Dendritic cell treated with granulocyte-macrophage colony-stimulating factor and Interleukin-4, amounts not matched to agents 40 ng/mL and 50 ng/mL, for 4 days (primary cell): ENCODE measurements at regions not wholly inside any gene's neighbourhood (a gene's known extent, or its start where the extent isn't known, plus 50 kb on each side); places are given as distances from the start of the nearest gene placed in this dataset.
"Not testable (repeated sequence)": the region's sequence is repeated elsewhere in the genome, so short reads cannot be mapped to it uniquely, and the experiment has no call there.

ENCODE experiments used
- H3K27ac Mint-ChIP-seq: one replicate; pipeline ENCODE4 v1.8.0; 2022; ENCODE audit warnings: mild to moderate bottlenecking, mixed read lengths
- H3K27me3 Mint-ChIP-seq: one replicate; pipeline ENCODE4 v1.8.0; 2022; ENCODE audit warnings: mild to moderate bottlenecking, mixed read lengths
- H3K36me3 Mint-ChIP-seq: one replicate; pipeline ENCODE4 v1.8.0; 2022; ENCODE audit warnings: low read depth, mixed read lengths
- H3K4me1 Mint-ChIP-seq: one replicate; pipeline ENCODE4 v1.8.0; 2022; ENCODE audit warnings: low read depth, mixed read lengths
- H3K4me3 Mint-ChIP-seq: one replicate; pipeline ENCODE4 v1.8.0; 2022; ENCODE audit warnings: mild to moderate bottlenecking, moderate library complexity, mixed read lengths
- H3K9me3 Mint-ChIP-seq: one replicate; pipeline ENCODE4 v1.8.0; 2022; ENCODE audit warnings: mixed read lengths
- intact Hi-C: fragments of 100-400 bp; cut with micrococcal nuclease; formaldehyde crosslinking; loops from one replicate; pipeline ENCODE4 v1.15.0; 2022

GRCh38 chr6:121770943-121771342 lies 335.5 kb downstream of the GJA1 start:
- no peak overlapping the region for H3K27ac Mint-ChIP-seq
- H3K4me1 Mint-ChIP-seq, result no peaks in the 10 kb centered on the region
- intact Hi-C loops, result no loop called here
- H3K4me3 Mint-ChIP-seq, result no peak overlapping the region
- no peaks in the 10 kb centered on the region for H3K36me3 Mint-ChIP-seq
- peaks cover 9% of the 10 kb centered on the region for H3K9me3 Mint-ChIP-seq
- H3K27me3 Mint-ChIP-seq, result no peaks in the 10 kb centered on the region

DNA sequence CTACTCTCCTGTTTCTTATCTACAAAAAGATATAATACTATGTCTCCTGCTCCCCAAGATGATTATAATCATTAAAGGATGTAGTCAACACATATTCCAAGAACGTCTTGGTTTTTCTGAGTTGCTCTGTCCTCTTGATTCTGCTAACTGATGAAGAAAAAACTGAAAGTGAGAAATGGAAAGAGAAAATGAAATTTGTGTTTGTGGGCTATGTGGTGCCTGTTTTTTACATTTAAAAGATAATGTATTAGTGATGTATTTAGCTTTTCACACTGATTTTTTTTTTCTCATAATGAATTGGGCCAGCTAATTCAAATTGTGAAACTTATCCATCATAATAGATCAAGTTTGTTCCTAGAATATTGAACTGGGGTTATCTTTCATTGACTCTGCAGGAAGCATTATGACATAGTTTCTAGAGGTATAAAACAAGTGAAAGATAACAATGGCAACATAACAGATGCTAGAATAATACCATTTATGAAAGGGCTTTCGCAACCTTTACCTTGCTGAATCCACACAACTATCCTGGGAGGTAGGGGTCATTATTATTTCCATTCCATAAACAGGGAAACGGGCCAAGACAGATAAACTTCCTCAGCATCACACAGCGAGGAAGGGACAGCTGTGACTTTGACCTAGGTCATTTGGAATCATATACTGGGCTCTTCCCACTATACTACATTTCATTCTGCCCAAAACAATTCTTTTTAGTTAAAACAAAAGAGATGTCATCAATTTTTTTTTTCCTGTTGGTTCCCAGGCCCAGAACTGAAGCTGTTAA lies 336.7 kb downstream of the GJA1 start:
- Mint-ChIP-seq H3K4me1 (no peaks in the 10 kb centered on the region), H3K27ac (no peak overlapping the region), H3K4me3 (no peak overlapping the region), H3K27me3 (no peaks in the 10 kb centered on the region), H3K36me3 (no peaks in the 10 kb centered on the region), H3K9me3 (peaks cover 9% of the 10 kb centered on the region)
- intact Hi-C loops, result no loop called here

GRCh38 chr6:121776054-121776453 lies 340.6 kb downstream of the GJA1 start:
- Mint-ChIP-seq H3K36me3 (no peaks in the 10 kb centered on the region), H3K4me3 (no peak overlapping the region), H3K4me1 (no peaks in the 10 kb centered on the region), H3K27ac (no peak overlapping the region), H3K27me3 (no peaks in the 10 kb centered on the region), H3K9me3 (peaks cover 9% of the 10 kb centered on the region)
- intact Hi-C loops, result no loop called here

DNA sequence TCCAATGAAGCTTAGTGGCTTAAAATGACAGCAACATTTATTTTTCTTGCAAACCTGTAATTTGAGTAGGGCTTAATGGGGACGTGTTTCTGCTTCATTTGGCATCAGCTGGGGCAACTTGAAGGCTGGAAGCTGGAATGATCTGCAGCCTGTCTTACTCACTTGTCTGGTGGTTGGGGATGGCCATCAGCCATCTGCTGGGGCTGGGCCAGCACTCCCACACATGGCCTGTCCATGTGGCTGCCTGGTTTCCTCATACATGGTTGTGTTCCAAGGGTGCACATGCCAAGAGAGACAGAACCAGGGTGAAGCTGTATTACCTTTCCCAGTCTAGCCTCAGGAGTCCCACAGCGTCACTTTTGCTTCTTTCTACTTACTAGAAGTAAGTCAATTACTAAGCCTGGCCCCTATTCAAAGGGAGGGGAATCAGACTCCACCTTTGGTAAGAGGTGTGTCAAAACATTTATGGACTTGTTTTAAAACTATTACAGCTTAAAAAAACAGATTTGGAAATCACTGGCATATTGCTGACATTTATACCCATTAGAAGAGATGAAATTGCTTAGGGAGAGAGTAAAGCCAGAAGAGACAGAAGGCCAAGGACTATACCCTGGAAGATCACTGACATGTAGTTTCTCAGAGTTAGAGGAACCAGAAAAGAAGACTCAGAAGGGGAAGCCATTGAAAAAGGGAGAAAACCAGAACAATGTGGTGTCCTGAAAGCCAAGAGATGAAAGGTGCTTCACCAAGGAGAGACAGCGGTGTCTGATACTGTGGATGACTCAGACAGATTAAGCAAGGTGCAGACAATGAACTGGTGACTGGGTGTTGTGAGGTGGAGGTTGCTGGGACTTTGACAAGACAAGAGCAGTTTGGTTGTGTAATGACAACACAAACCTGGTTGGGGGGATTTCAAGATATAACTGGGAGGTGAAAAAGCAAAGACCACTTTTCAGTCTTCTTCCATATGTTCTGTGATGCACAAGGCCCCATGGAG lies 345.2 kb downstream of the GJA1 start:
- no peaks in the 10 kb centered on the region for H3K36me3 Mint-ChIP-seq
- H3K27me3 Mint-ChIP-seq, result no peaks in the 10 kb centered on the region
- no peaks in the 10 kb centered on the region for H3K4me1 Mint-ChIP-seq
- H3K9me3 Mint-ChIP-seq, result no peaks in the 10 kb centered on the region
- H3K27ac Mint-ChIP-seq, result no peak overlapping the region
- intact Hi-C loops, result no loop called here
- H3K4me3 Mint-ChIP-seq, result no peak overlapping the region

DNA sequence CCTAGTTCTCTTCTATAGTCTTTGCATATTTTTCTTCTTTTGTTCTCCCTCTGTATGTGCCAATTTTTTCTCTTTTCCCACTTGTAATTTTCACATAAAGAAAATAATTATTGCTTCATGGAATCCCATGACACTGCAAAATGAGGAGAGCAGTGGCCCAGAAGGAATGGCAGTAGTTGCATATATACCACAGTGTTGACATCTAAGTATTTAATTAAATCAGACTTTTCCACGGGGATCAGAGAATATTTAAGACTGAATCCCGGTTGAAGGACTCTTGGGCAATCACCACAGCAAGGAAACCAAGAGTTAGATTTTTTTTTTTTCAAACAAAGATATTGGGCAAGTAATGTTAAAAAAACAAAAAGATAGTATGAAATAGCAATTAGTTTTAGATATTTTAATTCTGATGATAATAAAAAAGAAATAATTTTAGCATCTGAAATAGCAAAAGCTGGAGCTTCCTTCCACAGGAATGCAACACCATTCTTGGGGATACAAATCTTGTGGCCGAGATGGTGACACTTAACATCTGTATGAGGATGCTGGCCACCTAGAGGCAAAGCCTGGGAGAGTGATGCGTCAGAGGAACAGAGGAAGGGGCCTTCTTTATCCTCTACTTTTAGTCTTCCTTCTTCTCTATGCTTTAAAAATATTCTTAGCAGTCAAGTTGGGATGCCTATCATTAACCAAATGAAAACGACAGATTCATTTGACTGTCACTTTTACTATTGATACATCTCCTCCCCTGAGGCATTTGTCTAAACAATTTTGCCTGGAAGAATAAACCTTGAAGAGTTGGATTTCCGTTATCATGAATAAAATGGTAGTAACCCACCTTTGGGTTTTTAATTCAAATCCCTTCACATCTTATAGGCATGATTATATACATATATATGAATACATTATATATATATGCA lies 356.2 kb downstream of the GJA1 start:
- H3K36me3 Mint-ChIP-seq, result no peaks in the 10 kb centered on the region
- peaks cover 8% of the 10 kb centered on the region for H3K9me3 Mint-ChIP-seq
- no peak overlapping the region for H3K27ac Mint-ChIP-seq
- no peaks in the 10 kb centered on the region for H3K27me3 Mint-ChIP-seq
- no peaks in the 10 kb centered on the region for H3K4me1 Mint-ChIP-seq
- no peak overlapping the region for H3K4me3 Mint-ChIP-seq
- intact Hi-C loops, result no loop called here

DNA sequence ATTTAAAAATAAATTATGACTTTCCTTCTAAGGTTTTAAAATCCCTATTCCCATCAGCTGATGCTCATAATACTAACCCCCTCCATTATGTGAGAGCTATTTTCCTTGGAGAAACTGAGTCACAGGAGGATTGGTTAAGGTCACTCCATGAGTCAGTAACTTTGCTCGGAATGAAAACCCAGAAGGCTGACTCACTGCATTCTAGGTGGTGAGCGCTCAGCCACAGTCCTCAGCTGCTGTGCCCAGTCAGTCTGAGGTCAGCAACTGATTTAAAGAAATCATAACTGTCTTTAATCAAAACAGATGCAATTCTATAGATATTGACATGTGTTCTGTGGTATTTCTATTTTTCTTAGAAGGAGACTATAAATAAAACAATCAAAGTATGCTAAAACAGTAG lies 359.2 kb downstream of the GJA1 start:
- intact Hi-C loops, result no loop called here
- H3K36me3 Mint-ChIP-seq, result no peaks in the 10 kb centered on the region
- H3K9me3 Mint-ChIP-seq, result peaks cover 24% of the 10 kb centered on the region
- no peaks in the 10 kb centered on the region for H3K27me3 Mint-ChIP-seq
- no peaks in the 10 kb centered on the region for H3K4me1 Mint-ChIP-seq
- H3K4me3 Mint-ChIP-seq, result no peak overlapping the region
- H3K27ac Mint-ChIP-seq, result no peak overlapping the region

DNA sequence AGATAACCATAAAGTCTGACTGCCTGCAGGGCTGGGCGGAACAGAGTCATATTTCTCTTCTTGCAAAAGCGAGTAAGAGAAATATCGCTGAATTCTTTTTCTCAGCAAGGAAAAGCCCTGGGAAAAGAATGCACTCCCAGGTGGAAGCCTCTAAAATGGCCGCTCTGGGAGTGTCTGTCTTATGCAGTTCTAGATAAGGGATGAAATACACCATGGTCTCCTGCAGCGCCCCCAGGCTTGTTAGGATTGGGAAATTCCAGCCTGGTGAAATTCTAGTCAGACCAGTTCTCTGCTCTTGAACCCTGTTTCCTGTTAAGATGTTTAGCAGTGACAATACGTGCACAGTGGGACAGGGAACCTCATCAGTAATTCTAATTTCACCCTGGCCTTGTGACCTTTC lies 362.2 kb downstream of the GJA1 start:
- H3K27ac Mint-ChIP-seq, H3K4me1 Mint-ChIP-seq, intact Hi-C loops, H3K36me3 Mint-ChIP-seq, H3K4me3 Mint-ChIP-seq, H3K27me3 Mint-ChIP-seq: not testable (repeated sequence)
- peaks cover 39% of the 10 kb centered on the region for H3K9me3 Mint-ChIP-seq

GRCh38 chr6:121798126-121798525 lies 362.7 kb downstream of the GJA1 start:
- H3K36me3 Mint-ChIP-seq, intact Hi-C loops, H3K27ac Mint-ChIP-seq, H3K4me1 Mint-ChIP-seq, H3K4me3 Mint-ChIP-seq, H3K27me3 Mint-ChIP-seq: not testable (repeated sequence)
- peaks cover 41% of the 10 kb centered on the region for H3K9me3 Mint-ChIP-seq

- Mint-ChIP-seq H3K9me3 (peaks cover 49% of the 10 kb centered on the region), H3K4me1 (no peaks in the 10 kb centered on the region), H3K27me3 (no peaks in the 10 kb centered on the region), H3K4me3 (no peak overlapping the region), H3K27ac (no peak overlapping the region), H3K36me3 (no peaks in the 10 kb centered on the region)
- intact Hi-C loops, result no loop called here
Observed at GRCh38 chr6:121799574-121799973, 364.1 kb downstream of the GJA1 start.

GRCh38 chr6:121800047-121800446 lies 364.6 kb downstream of the GJA1 start:
- no peak overlapping the region for H3K27ac Mint-ChIP-seq
- H3K27me3 Mint-ChIP-seq, result no peaks in the 10 kb centered on the region
- no peaks in the 10 kb centered on the region for H3K36me3 Mint-ChIP-seq
- intact Hi-C loops, result no loop called here
- H3K9me3 Mint-ChIP-seq, result peaks cover 49% of the 10 kb centered on the region
- no peak overlapping the region for H3K4me3 Mint-ChIP-seq
- no peaks in the 10 kb centered on the region for H3K4me1 Mint-ChIP-seq

DNA sequence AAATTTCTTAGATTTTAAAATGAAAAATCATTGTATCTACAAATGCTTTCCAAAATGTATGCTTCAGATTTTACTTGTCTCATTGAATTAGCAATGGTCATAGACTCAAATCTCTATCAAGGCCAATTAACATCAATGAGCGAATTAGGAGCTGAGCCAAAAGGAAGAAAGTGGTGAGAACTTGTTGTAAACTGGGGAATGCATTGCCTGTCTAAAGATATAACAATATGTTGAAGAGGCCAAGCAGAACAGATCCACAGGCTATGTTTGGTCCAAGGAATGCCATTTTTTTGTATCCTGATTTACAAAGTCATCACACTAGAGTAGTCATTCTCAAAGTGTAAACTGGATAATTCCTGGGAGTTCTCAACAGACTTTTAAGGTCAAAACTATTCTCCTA lies 370.7 kb downstream of the GJA1 start:
- Mint-ChIP-seq H3K4me1 (no peaks in the 10 kb centered on the region), H3K9me3 (peaks cover 15% of the 10 kb centered on the region), H3K4me3 (no peak overlapping the region), H3K27ac (no peak overlapping the region), H3K36me3 (no peaks in the 10 kb centered on the region), H3K27me3 (no peaks in the 10 kb centered on the region)
- intact Hi-C loops, result no loop called here

GRCh38 chr6:121809211-121809610 lies 373.8 kb downstream of the GJA1 start:
- no peak overlapping the region for H3K27ac Mint-ChIP-seq
- H3K9me3 Mint-ChIP-seq, result no peaks in the 10 kb centered on the region
- H3K4me1 Mint-ChIP-seq, result no peaks in the 10 kb centered on the region
- H3K4me3 Mint-ChIP-seq, result no peak overlapping the region
- intact Hi-C loops, result no loop called here
- no peaks in the 10 kb centered on the region for H3K36me3 Mint-ChIP-seq
- no peaks in the 10 kb centered on the region for H3K27me3 Mint-ChIP-seq

DNA sequence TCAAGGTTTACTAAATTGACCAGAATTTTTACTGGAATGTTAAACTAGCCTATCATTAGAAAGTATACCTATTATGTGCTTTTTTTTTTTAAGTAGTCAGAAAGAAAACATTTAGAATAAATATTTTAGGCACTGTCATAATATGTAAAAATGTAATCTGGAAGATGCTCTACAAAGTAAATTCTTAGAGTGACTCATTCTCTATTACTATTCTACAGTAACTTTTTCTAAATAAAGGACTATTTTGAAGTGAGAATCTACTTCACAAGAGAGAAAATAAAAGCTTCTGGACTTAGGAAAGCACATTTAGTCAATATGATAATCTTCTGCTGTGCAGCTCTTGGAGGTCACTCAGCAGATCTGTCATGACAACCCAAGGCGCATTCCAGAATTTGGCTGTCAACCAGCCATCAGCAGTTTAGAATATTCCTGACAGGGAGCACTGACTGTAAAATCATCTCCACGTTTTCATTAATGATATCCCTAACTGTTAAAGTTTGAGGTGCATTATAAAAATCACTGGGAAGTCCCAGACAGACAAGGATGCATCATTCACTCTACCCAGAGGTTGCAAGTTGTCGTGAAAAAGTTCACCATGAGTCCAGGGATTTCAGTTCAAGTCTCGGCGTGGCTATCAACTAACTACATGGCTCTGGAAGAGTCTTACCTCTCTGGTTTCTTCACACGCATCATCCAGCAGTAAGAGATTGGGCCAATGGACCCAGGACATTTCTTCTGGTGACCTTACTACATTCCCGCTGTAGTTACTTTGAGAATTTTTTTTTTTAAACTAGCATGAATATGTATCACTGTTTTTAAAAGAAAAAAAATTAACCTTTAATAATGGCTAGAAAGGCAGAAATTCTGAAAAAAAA lies 374.9 kb downstream of the GJA1 start:
- H3K27ac Mint-ChIP-seq, result no peak overlapping the region

More for the DNA sequence above, 374.9 kb downstream of the GJA1 start:
- Mint-ChIP-seq H3K36me3 (no peaks in the 10 kb centered on the region), H3K4me3 (no peak overlapping the region), H3K9me3 (no peaks in the 10 kb centered on the region), H3K4me1 (no peaks in the 10 kb centered on the region), H3K27me3 (no peaks in the 10 kb centered on the region)
- intact Hi-C loops, result no loop called here
